ENCODE measurements at regions not wholly inside any gene's neighbourhood (a gene's known extent, or its start where the extent isn't known, plus 50 kb on each side); places are given as distances from the start of the nearest gene placed in this dataset.

- DNase-seq: no peak
Measured at GRCh38 chr11:105229257-105229656, 89.7 kb upstream of the CARD18 start.

- DNase-seq: no peak
Measured at GRCh38 chr11:105227363-105227762, 87.8 kb upstream of the CARD18 start.

- DNase-seq: no peak
Measured at GRCh38 chr11:105226766-105227165, 87.2 kb upstream of the CARD18 start.

GRCh38 chr11:105226091-105226490 lies 86.5 kb upstream of the CARD18 start:
- no peak for DNase-seq

DNA sequence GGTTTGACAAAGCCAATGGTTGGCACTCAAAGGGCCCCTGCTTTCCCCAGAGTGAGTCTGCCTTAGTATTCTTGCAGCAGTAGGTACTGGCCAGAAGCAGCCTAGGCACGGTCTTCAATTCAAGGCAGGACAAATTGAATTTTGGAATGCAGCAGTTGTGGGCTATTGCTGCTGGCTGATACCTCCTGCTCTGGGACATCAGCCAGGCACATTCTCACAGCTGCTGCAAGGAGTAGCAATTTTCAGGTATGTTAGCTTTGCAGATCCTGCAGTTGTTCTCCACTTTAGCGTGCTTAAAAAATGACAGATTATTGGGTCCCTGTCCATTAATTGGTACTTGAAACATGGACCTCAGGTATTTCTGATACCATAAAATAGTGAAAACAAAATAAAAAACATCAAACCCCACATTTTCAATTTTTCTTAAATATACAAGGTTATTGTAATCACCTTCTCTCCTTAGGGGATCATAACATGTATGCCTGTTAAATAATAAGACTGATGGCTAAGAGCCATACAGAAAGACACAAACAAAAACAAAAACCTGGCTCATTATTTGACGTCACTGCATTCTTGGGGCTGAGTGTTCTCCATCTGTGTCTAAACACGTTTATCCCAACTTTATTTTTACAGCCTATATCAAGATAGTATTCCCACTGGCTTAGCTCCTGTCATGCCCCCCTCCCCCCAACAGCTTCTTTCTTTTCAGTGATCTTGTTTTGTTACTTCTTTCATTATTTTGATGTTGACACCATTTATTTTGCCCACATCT lies 85.1 kb upstream of the CARD18 start:
- DNase-seq: no peak

DNA sequence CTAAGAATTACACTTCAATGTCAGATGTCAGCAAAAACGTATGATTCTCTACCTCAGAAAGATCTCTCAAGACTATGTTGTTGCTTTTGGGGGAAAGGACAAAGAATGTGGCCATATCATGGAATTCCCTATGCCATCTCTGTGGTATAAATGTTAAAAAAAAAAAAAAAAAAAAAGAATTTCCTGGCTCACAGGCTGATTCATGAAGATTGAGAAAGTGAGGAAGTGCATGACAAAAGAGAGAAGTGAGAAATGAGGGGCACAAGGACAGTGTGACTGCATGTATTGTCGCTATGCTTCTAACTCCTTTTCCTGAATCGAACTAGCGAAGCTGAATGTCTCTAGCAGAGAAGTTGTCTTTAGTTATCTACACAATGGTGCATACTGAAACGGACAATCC lies 80.6 kb upstream of the CARD18 start:
- no peak for DNase-seq

DNA sequence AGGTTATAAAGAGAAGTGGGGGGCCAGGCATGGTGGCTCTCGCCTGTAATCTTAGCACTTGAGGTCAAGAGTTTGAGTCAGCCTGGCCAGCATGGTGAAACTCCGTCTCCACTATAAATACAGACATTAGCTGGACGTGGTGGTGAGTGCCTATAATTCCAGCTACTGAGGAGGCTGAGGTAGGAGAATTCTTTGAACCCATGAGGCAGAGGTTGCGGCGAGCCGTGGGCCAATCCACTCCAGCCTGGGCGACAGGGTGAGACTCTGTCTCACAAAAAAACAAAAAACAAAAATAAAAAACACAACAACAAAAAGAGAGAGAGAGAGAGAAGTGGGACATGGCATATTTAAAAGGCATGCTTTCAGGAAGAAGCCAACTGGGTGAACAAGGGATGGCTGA lies 80.1 kb upstream of the CARD18 start:
- no peak for DNase-seq

DNA sequence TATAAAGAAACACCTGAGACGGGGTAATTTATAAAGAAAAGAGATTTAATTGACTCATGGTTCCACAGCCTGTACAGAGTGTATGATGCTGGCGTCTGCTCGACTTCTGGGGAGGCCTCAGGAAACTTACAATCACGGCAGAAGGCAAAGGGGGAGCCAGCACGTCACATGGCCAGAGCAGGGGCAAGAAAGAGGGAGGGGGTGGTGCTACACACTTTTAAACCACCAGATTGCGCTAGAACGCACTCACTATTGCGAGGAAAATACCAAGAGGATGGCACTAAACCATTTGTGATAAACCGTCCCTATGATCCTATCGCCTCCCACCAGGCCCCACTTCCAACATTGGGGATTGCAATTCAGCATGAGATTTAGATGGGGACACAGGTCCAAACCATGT lies 79.7 kb upstream of the CARD18 start:
- no peak for DNase-seq

DNA sequence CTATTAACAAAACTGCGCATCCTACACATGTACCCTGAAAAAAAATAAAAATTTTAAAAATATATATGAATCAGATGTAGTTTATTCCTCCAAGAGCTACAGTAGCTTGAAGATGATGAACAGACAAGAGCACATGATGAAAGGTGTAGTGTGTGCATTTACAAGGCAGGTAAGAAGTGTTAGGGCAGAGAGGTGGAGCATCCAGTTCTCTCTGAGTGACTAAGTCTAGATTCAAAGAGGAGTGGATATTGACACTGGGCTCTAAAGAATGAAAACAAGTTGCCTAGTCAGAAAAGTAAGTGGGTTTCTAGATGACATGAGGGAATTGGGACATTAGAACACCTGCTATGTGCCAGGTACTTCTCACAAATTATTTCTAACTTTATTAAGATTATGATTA lies 76.0 kb upstream of the CARD18 start:
- DNase-seq: no peak

- DNase-seq: no peak
Measured at GRCh38 chr11:105211806-105212554, 72.4 kb upstream of the CARD18 start.

GRCh38 chr11:105208019-105208418 lies 68.5 kb upstream of the CARD18 start:
- DNase-seq: no peak

GRCh38 chr11:105206633-105207032 lies 67.1 kb upstream of the CARD18 start:
- DNase-seq: no peak

- no peak for DNase-seq
Measured at GRCh38 chr11:105204636-105205035, 65.1 kb upstream of the CARD18 start.

DNA sequence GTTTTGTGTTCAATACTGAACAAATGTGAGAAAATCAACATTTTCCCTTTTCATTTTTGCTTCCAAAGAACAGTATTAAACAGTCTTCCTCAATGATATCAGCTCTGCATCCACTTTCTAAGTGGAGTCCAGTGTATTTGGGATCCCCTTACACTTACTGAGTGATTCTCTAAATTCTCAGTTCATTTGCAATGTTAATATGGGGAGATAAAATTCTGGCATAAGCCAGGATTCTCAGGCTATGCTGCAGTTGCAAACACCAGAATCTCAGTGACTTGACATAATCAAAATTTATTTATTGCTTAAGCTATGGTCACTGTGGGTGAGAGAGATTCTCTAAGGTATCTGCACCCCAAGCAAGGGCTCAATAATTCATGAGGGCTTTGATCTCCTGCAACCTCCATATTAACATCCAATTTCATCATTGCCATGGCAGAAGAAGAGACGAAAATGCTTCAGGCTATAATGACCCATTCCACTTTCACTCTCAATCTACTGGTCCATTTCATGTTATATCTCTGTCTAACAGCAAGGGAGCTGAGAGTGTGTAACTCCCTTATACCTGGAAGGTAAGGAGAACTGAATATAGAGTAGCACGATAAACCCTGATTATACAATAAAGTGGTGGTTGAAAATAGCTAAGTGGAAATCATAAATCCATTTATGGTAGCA lies 64.1 kb upstream of the CARD18 start:
- no peak for DNase-seq

DNA sequence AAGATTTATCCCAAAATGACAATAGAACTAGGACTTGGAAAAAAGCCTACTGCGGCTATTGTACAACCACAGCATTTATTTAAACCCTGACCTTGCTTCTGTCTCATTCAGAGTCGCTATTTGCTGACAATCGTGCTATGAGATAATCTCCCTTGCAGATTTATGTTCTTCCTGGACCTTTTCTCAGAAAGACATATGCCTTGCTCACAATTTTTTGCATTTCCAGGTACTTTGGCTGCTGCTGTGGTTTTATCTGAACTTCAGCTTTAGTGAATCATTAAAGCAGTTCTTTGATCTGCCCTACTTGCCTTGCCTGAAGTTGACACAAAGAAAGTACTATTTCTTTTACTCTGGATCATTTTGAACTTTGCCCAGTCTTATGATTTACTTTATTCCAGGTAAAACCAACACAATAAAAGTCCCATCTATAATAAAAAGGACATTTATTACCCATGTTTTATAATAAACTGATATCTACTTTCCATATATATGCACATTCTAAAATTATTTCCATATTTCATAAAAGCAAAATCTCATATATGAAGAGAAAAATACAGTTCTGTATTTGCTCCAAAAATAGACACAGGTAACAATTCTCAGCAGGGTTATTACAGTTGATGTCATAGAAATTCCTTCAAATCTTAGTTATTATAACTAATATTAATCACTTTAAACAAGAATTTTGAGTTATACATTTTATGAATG lies 63.4 kb upstream of the CARD18 start:
- DNase-seq: no peak

DNA sequence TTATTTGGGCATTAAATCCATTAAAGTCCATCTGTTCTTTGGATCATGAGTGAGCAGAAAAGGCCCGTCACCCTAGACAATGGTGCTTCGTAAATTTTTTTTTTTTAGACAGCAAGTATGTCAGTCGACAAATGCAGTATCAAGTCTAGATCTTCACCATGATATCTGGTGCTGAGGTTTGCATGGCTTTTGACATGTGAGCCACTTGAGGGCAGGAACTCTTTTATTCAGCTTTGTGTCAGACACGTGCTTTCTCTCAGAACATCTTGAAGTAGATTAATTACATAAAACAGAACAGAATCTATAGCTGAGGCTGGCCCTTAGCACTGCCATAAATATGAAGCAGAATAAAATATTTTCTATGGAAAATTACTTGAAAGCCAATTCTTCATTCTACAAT lies 62.9 kb upstream of the CARD18 start:
- DNase-seq: no peak

DNA sequence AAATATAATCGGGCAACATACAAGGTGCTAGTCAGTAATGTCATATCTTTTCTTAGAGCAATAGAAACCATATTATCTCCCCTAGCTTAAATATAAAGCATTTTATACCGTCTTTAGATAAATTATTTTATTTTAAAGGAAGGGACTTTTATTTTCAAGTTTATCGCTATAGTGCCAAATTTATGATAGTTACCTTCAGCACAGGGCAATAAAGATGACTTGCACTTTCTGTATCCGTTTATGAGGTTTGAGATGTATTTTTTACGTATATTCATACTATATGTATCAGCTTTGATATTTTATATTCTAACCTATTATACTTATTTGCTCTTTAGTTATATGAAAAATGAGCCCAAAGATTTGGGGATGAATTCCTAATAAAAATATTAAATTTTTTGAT lies 61.6 kb upstream of the CARD18 start:
- no peak for DNase-seq

GRCh38 chr11:105197071-105197815 lies 57.7 kb upstream of the CARD18 start:
- no peak for DNase-seq

DNA sequence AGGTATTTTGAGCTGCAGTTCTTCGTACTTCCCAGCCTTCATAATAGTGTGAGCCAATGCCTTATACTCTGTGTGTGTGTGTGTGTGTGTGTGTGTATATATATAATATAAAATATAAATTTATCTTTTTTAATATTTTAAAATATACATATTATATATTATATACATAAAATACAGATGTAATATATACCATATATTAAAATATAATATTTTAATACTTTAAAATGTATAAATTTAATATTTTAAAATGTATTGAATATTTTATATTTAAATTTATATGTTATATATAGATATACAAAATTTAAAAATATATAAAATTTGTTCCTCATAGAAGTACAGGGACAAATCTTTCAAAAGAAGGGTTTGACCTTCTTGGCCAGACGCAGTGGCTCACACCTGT lies 53.7 kb upstream of the CARD18 start:
- no peak for DNase-seq

- no peak for DNase-seq
Measured at GRCh38 chr11:105192115-105192514, 52.5 kb upstream of the CARD18 start.

DNA sequence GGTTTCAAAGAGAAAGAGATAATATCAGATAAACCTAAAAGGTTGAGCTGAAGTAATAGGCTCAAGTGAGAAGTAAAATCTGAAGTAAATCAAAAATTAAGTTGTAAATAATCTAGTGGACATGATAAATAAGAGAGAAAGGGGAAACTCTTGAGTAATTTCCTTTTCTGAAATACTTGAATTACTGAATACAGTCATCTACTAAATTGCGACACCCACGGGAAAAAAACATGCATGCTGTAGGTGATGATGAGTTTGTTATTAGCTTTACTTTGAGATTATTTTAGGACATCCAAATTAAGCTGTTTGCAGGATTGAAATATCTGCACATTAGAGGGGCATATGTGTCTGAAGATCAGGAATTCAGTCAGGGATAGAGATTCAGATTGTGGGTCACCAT lies 50.0 kb upstream of the CARD18 start:
- DNase-seq: no peak

Measured in hindlimb muscle (tissue), 1 donor.